ENCODE measurements at regions not wholly inside any gene's neighbourhood (a gene's known extent, or its start where the extent isn't known, plus 50 kb on each side); places are given as distances from the start of the nearest gene placed in this dataset.

GRCh38 chrX:116272861-116273260, 102.3 kb downstream of the AGTR2 start:
- H3K4me1 Mint-ChIP-seq, result no peaks in the 10 kb centered on the region

GRCh38 chrX:116276261-116276660, 105.7 kb downstream of the AGTR2 start:
- Mint-ChIP-seq H3K4me1 (no peaks in the 10 kb centered on the region), H3K27ac (no peak overlapping the region), H3K27me3 (no peaks in the 10 kb centered on the region), H3K9me3 (ENCODE audit: insufficient read depth) (no peaks in the 10 kb centered on the region), H3K4me3 (no peak overlapping the region)
- Histone ChIP-seq H2AFZ (ENCODE audit: insufficient read depth, low read depth, low read length, poor library complexity, severe bottlenecking) (no peak overlapping the region), H4K20me1 (ENCODE audit: control insufficient read depth, insufficient read depth, low read length, poor library complexity, severe bottlenecking) (no peaks in the 10 kb centered on the region), H3K79me2 (ENCODE audit: control insufficient read depth, insufficient read depth, low read length) (no peaks in the 10 kb centered on the region), H3K9ac (ENCODE audit: low read length) (no peak overlapping the region), H3K27me3 (replicated peaks in 1 of 4; ENCODE audit: control extremely low read depth in 1 of 4, control insufficient read depth in 3 of 4, insufficient read depth in 4 of 4, low read length in 3 of 4) (no peaks in the 10 kb centered on the region), H3K4me2 (replicated peaks; ENCODE audit: low read depth, low read length, poor library complexity, severe bottlenecking) (no peak overlapping the region), H3K27ac (ENCODE audit: low read length in 2 of 2) (no peak overlapping the region), H3K9me3 (ENCODE audit: control extremely low read depth in 1 of 3, control insufficient read depth in 2 of 3, insufficient read depth in 1 of 3, low read length in 2 of 3) (no peaks in the 10 kb centered on the region), H3K4me1 (ENCODE audit: control insufficient read depth in 2 of 2, insufficient read depth in 2 of 2, low read length in 2 of 2) (no peaks in the 10 kb centered on the region), H3K36me3 (replicated peaks in 1 of 2; ENCODE audit: control extremely low read depth in 1 of 2, control insufficient read depth in 1 of 2, extremely low read depth in 1 of 2, insufficient read depth in 2 of 2, low read length in 1 of 2) (no peaks in the 10 kb centered on the region), H3K4me3 (ENCODE audit: control extremely low read depth in 1 of 5, extremely low read depth in 1 of 5, insufficient read depth in 1 of 5, low read depth in 2 of 5, low read length in 4 of 5) (no peak overlapping the region)
- ATAC-seq (ENCODE audit: low read depth), result no peak
- no peak for DNase-seq
- ChIA-PET CTCF (no interaction called here), POLR2A (no interaction called here)
- no CpG with 5 or more reads among the region's 1 CpG for WGBS (ENCODE audit: insufficient coverage)
- intact Hi-C loops (cut with micrococcal nuclease), result no loop called here
- TF ChIP-seq, protein P1, sequence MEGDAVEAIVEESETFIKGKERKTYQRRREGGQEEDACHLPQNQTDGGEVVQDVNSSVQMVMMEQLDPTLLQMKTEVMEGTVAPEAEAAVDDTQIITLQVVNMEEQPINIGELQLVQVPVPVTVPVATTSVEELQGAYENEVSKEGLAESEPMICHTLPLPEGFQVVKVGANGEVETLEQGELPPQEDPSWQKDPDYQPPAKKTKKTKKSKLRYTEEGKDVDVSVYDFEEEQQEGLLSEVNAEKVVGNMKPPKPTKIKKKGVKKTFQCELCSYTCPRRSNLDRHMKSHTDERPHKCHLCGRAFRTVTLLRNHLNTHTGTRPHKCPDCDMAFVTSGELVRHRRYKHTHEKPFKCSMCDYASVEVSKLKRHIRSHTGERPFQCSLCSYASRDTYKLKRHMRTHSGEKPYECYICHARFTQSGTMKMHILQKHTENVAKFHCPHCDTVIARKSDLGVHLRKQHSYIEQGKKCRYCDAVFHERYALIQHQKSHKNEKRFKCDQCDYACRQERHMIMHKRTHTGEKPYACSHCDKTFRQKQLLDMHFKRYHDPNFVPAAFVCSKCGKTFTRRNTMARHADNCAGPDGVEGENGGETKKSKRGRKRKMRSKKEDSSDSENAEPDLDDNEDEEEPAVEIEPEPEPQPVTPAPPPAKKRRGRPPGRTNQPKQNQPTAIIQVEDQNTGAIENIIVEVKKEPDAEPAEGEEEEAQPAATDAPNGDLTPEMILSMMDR (IDR thresholded peaks at IDR 0.05), result no peak
- no peak for TF ChIP-seq EZH2 (IDR thresholded peaks at IDR 0.05; ENCODE audit: borderline replicate concordance, insufficient read depth, low read depth, low read length, poor library complexity, severe bottlenecking)

More at GRCh38 chrX:116272861-116273260, 102.3 kb downstream of the AGTR2 start:
- no peak overlapping the region for H3K27ac ChIP-seq (ENCODE audit: low read length in 2 of 2)
- no peak overlapping the region for H3K9ac ChIP-seq (ENCODE audit: low read length)
- Mint-ChIP-seq H3K27ac (no peak overlapping the region), H3K9me3 (ENCODE audit: insufficient read depth) (no peaks in the 10 kb centered on the region), H3K27me3 (no peaks in the 10 kb centered on the region), H3K4me3 (no peak overlapping the region)
- CTCF ChIA-PET, result no interaction called here
- DNase-seq (no peak), ATAC-seq (ENCODE audit: low read depth) (no peak)
- POLR2A ChIA-PET, result no interaction called here
- H2AFZ ChIP-seq (ENCODE audit: insufficient read depth, low read depth, low read length, poor library complexity, severe bottlenecking), result no peak overlapping the region
- no peaks in the 10 kb centered on the region for H3K79me2 ChIP-seq (ENCODE audit: control insufficient read depth, insufficient read depth, low read length)
- H3K36me3 ChIP-seq (replicated peaks in 1 of 2; ENCODE audit: control extremely low read depth in 1 of 2, control insufficient read depth in 1 of 2, extremely low read depth in 1 of 2, insufficient read depth in 2 of 2, low read length in 1 of 2), result no peaks in the 10 kb centered on the region
- H3K9me3 ChIP-seq (ENCODE audit: control extremely low read depth in 1 of 3, control insufficient read depth in 2 of 3, insufficient read depth in 1 of 3, low read length in 2 of 3), result no peaks in the 10 kb centered on the region
- H4K20me1 ChIP-seq (ENCODE audit: control insufficient read depth, insufficient read depth, low read length, poor library complexity, severe bottlenecking), result no peaks in the 10 kb centered on the region
- H3K4me2 ChIP-seq (replicated peaks; ENCODE audit: low read depth, low read length, poor library complexity, severe bottlenecking), result no peak overlapping the region
- intact Hi-C loops (cut with micrococcal nuclease), result no loop called here
- no peaks in the 10 kb centered on the region for H3K4me1 ChIP-seq (ENCODE audit: control insufficient read depth in 2 of 2, insufficient read depth in 2 of 2, low read length in 2 of 2)
- TF ChIP-seq, protein P1 (IDR thresholded peaks at IDR 0.05), result no peak
- TF ChIP-seq EZH2 (IDR thresholded peaks at IDR 0.05; ENCODE audit: borderline replicate concordance, insufficient read depth, low read depth, low read length, poor library complexity, severe bottlenecking), result no peak
- H3K27me3 ChIP-seq (replicated peaks in 1 of 4; ENCODE audit: control extremely low read depth in 1 of 4, control insufficient read depth in 3 of 4, insufficient read depth in 4 of 4, low read length in 3 of 4), result no peaks in the 10 kb centered on the region
- no peak overlapping the region for H3K4me3 ChIP-seq (ENCODE audit: control extremely low read depth in 1 of 5, extremely low read depth in 1 of 5, insufficient read depth in 1 of 5, low read depth in 2 of 5, low read length in 4 of 5)
